B cell (primary cell): ENCODE measurements at regions not wholly inside any gene's neighbourhood (a gene's known extent, or its start where the extent isn't known, plus 50 kb on each side); places are given as distances from the start of the nearest gene placed in this dataset.

ENCODE experiments used
- ATAC-seq: fragments of 200-7000 bp; cut with Tn5 transposase; one replicate; pipeline ENCODE4 v1.10.0; 2021; ENCODE audit warnings: low read depth, mild to moderate bottlenecking, moderate number of reproducible peaks, moderate library complexity
- CTCF ChIA-PET: fragments of 350-600 bp; sonication (Branson Sonifier 250); formaldehyde crosslinking; loops from one replicate; lab custom pipeline; 2021; ENCODE audit warnings: antibody characterized with exemption, inconsistent platforms; lab: Charles Lee
- POLR2A ChIA-PET: fragments of 350-600 bp; sonication (Branson Sonifier 250); formaldehyde crosslinking; loops from one replicate; lab custom pipeline; 2021; ENCODE audit warnings: antibody characterized with exemption; lab: Charles Lee
- DNase-seq: peaks from one replicate; pipeline ENCODE4 v3.0.0; 2013
- H2AFZ ChIP-seq: 2 replicates; pipeline ENCODE4 v1.6.1; 2012; ENCODE audit warnings: mild to moderate bottlenecking, low read depth, low read length; ENCODE audit not compliant: insufficient read depth, poor library complexity, severe bottlenecking
- H3K27ac ChIP-seq, 2 donors: 1 replicate in 1 of 2; 2 replicates in 1 of 2; pipeline ENCODE4 v1.5.1; 2012 to 2013; ENCODE audit warnings: low read length in 2 of 2, mild to moderate bottlenecking in 2 of 2, moderate library complexity in 1 of 2
- H3K27me3 ChIP-seq, 4 experiments: fragments of 200-600 bp in 1 of 4; sonication (generic) in 1 of 4; replicated peaks in 1 of 4; 1 replicate in 2 of 4; 2 replicates in 2 of 4; pipeline versions ENCODE4 v1.6.1 to v1.7.0; 2013 to 2016; ENCODE audit warnings: low read length in 3 of 4, mild to moderate bottlenecking in 2 of 4, mixed read lengths in 1 of 4, moderate library complexity in 1 of 4; ENCODE audit not compliant: insufficient read depth in 4 of 4, control insufficient read depth in 3 of 4; ENCODE audit errors: control extremely low read depth in 1 of 4
- H3K36me3 ChIP-seq, 2 experiments: replicated peaks in 1 of 2; 1 replicate in 1 of 2; 2 replicates in 1 of 2; pipeline versions ENCODE4 v1.6.1 to v1.7.1; 2013; ENCODE audit warnings: low read length in 1 of 2; ENCODE audit not compliant: insufficient read depth in 2 of 2, control insufficient read depth in 1 of 2; ENCODE audit errors: control extremely low read depth in 1 of 2, extremely low read depth in 1 of 2
- H3K4me1 ChIP-seq, 2 donors: fragments of 200-600 bp in 1 of 2; sonication (generic) in 1 of 2; 1 replicate in 1 of 2; 2 replicates in 1 of 2; pipeline versions ENCODE4 v1.5.1 to v1.6.1; 2013 to 2017; ENCODE audit warnings: low read length in 2 of 2; ENCODE audit not compliant: control insufficient read depth in 2 of 2, insufficient read depth in 2 of 2
- H3K4me2 ChIP-seq: replicated peaks from 2 replicates; pipeline ENCODE3; 2012; ENCODE audit warnings: mild to moderate bottlenecking, low read depth, low read length; ENCODE audit not compliant: poor library complexity, severe bottlenecking
- H3K4me3 ChIP-seq, 5 experiments: fragments of 200-600 bp in 1 of 5; sonication (generic) in 1 of 5; 1 replicate in 3 of 5; 2 replicates in 2 of 5; pipeline versions ENCODE4 v1.5.1 to v1.7.0; 2011 to 2016; ENCODE audit warnings: low read length in 4 of 5, mild to moderate bottlenecking in 4 of 5, low read depth in 2 of 5, control low read depth in 1 of 5, moderate library complexity in 1 of 5; ENCODE audit not compliant: insufficient read depth in 1 of 5; ENCODE audit errors: control extremely low read depth in 1 of 5, extremely low read depth in 1 of 5
- H3K79me2 ChIP-seq: fragments of 200-600 bp; sonication (generic); one replicate; pipeline ENCODE4 v1.6.0; 2016; ENCODE audit warnings: low read length; ENCODE audit not compliant: control insufficient read depth, insufficient read depth
- H3K9ac ChIP-seq: fragments of 200-600 bp; sonication (generic); 2 replicates; pipeline ENCODE4 v1.6.1; 2017; ENCODE audit warnings: mild to moderate bottlenecking, low read length, moderate library complexity
- H3K9me3 ChIP-seq, 3 donors: one replicate each; pipeline versions ENCODE4 v1.6.1 to v1.7.1; 2013; ENCODE audit warnings: low read length in 2 of 3; ENCODE audit not compliant: control insufficient read depth in 2 of 3, insufficient read depth in 1 of 3; ENCODE audit errors: control extremely low read depth in 1 of 3
- H4K20me1 ChIP-seq: 2 replicates; pipeline ENCODE4 v1.6.0; 2012; ENCODE audit warnings: mild to moderate bottlenecking, low read length; ENCODE audit not compliant: insufficient read depth, control insufficient read depth, poor library complexity, severe bottlenecking
- H3K27ac Mint-ChIP-seq: one replicate; pipeline ENCODE4 v1.8.0; 2021; ENCODE audit warnings: mixed read lengths
- H3K27me3 Mint-ChIP-seq: one replicate; pipeline ENCODE4 v1.8.0; 2021; ENCODE audit warnings: mixed read lengths
- H3K4me1 Mint-ChIP-seq: one replicate; pipeline ENCODE4 v1.8.0; 2021; ENCODE audit warnings: mixed read lengths
- H3K4me3 Mint-ChIP-seq: one replicate; pipeline ENCODE4 v1.8.0; 2021; ENCODE audit warnings: mixed read lengths
- H3K9me3 Mint-ChIP-seq: one replicate; pipeline ENCODE4 v1.8.0; 2022; ENCODE audit warnings: mixed read lengths; ENCODE audit not compliant: insufficient read depth
- CTCF ChIP-seq: fragments of 200-600 bp; IDR thresholded peaks from one replicate; pipeline ENCODE4 v1.8.0; 2022; ENCODE audit warnings: antibody characterized with exemption, mild to moderate bottlenecking
- EZH2 ChIP-seq: IDR thresholded peaks from 2 replicates; pipeline ENCODE4 v1.6.1; 2012; ENCODE audit warnings: borderline replicate concordance, low read depth, mild to moderate bottlenecking, moderate library complexity, low read length; ENCODE audit not compliant: insufficient read depth, poor library complexity, severe bottlenecking
- WGBS: methylation state at CpG from one replicate; pipeline ENCODE4 v1.1.5; 2013; ENCODE audit warnings: missing lambda C conversion rate; ENCODE audit not compliant: insufficient coverage; 5-methylcytosine and 5-hydroxymethylcytosine counted together
- intact Hi-C: fragments of 100-400 bp; cut with micrococcal nuclease; formaldehyde crosslinking; loops from one replicate; pipeline ENCODE4 v1.10.0; 2022

DNA sequence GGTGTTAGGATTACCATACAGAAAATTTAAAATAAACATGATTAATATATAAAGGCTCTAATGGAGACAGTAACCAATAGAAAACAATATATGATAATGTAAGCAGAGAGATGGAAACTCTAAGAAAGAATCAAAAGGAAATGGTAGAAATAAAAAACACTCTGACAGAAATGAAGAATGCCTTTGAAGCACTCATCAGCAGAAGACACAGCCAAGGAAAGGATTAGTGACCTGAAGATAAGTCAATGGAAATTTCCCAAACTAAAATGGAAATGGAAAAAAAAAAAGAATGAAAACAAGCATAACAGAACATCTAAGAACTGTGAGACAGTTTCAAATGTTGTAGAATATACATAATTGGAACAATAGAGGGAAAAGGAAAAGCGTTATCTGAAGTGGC lies 302.6 kb downstream of the DRD1 start:
- Histone ChIP-seq H3K36me3 (no peaks in the 10 kb centered on the region), H3K4me3 (no peak overlapping the region), H2AFZ (no peak overlapping the region), H4K20me1 (no peaks in the 10 kb centered on the region), H3K27ac (no peak overlapping the region), H3K4me2 (no peak overlapping the region), H3K9me3 (peaks cover 2 to 4% (median 3%) of the 10 kb centered on the region in 3 donors), H3K9ac (no peak overlapping the region), H3K27me3 (no peaks in the 10 kb centered on the region), H3K4me1 (no peaks in the 10 kb centered on the region), H3K79me2 (no peaks in the 10 kb centered on the region)
- ChIA-PET POLR2A (no interaction called here), CTCF (no interaction called here)
- intact Hi-C loops, result no loop called here
- TF ChIP-seq CTCF, result no peak
- TF ChIP-seq EZH2, result no peak
- no peaks in the 10 kb centered on the region for H3K4me1 Mint-ChIP-seq
- H3K27me3 Mint-ChIP-seq, result no peaks in the 10 kb centered on the region
- ATAC-seq, result no peak
- no CpG with 5 or more reads among the region's 1 CpG for WGBS
- H3K9me3 Mint-ChIP-seq, result peaks cover 20% of the 10 kb centered on the region
- H3K27ac Mint-ChIP-seq, result no peak overlapping the region
- H3K4me3 Mint-ChIP-seq, result no peak overlapping the region
- no peak for DNase-seq

GRCh38 chr5:175133185-175133584 lies 310.8 kb downstream of the DRD1 start:
- ChIA-PET POLR2A (no interaction called here), CTCF (no interaction called here)
- H3K36me3 ChIP-seq, result no peaks in the 10 kb centered on the region
- Mint-ChIP-seq H3K27ac (no peak overlapping the region), H3K4me1 (no peaks in the 10 kb centered on the region), H3K9me3 (peaks cover 5% of the 10 kb centered on the region), H3K27me3 (no peaks in the 10 kb centered on the region), H3K4me3 (no peak overlapping the region)
- no peaks in the 10 kb centered on the region for H3K79me2 ChIP-seq
- H2AFZ ChIP-seq, result no peak overlapping the region
- ATAC-seq (no peak), DNase-seq (no peak)
- no peaks in the 10 kb centered on the region for H4K20me1 ChIP-seq
- TF ChIP-seq CTCF, result no peak
- TF ChIP-seq EZH2, result no peak
- H3K9ac ChIP-seq, result no peak overlapping the region
- H3K4me3 ChIP-seq, result no peak overlapping the region
- no peak overlapping the region for H3K27ac ChIP-seq
- no peak overlapping the region for H3K4me2 ChIP-seq
- no peaks in the 10 kb centered on the region for H3K4me1 ChIP-seq
- WGBS, result 73% methylated on average over 3 of the region's 5 CpGs
- H3K9me3 ChIP-seq, result no peaks in the 10 kb centered on the region
- intact Hi-C loops, result no loop called here
- H3K27me3 ChIP-seq, result no peaks in the 10 kb centered on the region
